BJ (cell line): ENCODE measurements at regions not wholly inside any gene's neighbourhood (a gene's known extent, or its start where the extent isn't known, plus 50 kb on each side); places are given as distances from the start of the nearest gene placed in this dataset.
"Not testable (repeated sequence)": the region's sequence is repeated elsewhere in the genome, so short reads cannot be mapped to it uniquely, and the experiment has no call there.

Experiments used
- CTCF ChIA-PET: fragments of 350-600 bp; formaldehyde crosslinking; extraction: SDS; loops from one replicate; lab custom pipeline; 2021; ENCODE audit warnings: antibody characterized with exemption, inconsistent platforms; lab: Yijun Ruan, JAX
- POLR2A ChIA-PET: fragments of 300-600 bp; sonication (Branson Sonifier 250); formaldehyde crosslinking; extraction: SDS; loops from one replicate; lab custom pipeline; 2021; ENCODE audit warnings: antibody characterized with exemption; lab: Charles Lee
- DNase-seq: peaks from one replicate; pipeline ENCODE4 v3.0.0-alpha.2; 2011; ENCODE audit warnings: low read depth
- H3K27me3 ChIP-seq: 2 replicates; pipeline ENCODE4 v1.6.0; 2011; ENCODE audit warnings: low read length; ENCODE audit not compliant: control insufficient read depth, insufficient read depth
- H3K36me3 ChIP-seq: 2 replicates; pipeline ENCODE4 v1.5.1; 2011; ENCODE audit warnings: low read length; ENCODE audit not compliant: control insufficient read depth, insufficient read depth
- H3K4me3 ChIP-seq: 2 replicates; pipeline ENCODE4 v1.5.1; 2011; ENCODE audit warnings: low read depth, mild to moderate bottlenecking, control low read depth, low read length
- CTCF ChIP-seq: IDR thresholded peaks from 2 replicates; pipeline ENCODE4 v1.5.1; 2011; ENCODE audit warnings: low read depth, mild to moderate bottlenecking, control low read depth, inconsistent platforms, low read length, moderate library complexity; ENCODE audit not compliant: insufficient read depth

GRCh38 chr15:69677403-69677802, 224.8 kb downstream of the RPLP1 start:
- CTCF ChIA-PET, result no interaction called here
- no peak for TF ChIP-seq CTCF
- POLR2A ChIA-PET, result no interaction called here
- DNase-seq, result no peak
- H3K27me3 ChIP-seq, result no peaks in the 10 kb centered on the region; the same call in 1 of the 2 replicates
- no peaks in the 10 kb centered on the region for H3K36me3 ChIP-seq
- no peak overlapping the region for H3K4me3 ChIP-seq

GRCh38 chr15:69679623-69680228, 227.1 kb downstream of the RPLP1 start:
- no peak for TF ChIP-seq CTCF
- no peaks in the 10 kb centered on the region for H3K27me3 ChIP-seq
- no peak overlapping the region for H3K4me3 ChIP-seq
- ChIA-PET POLR2A (no interaction called here), CTCF (no interaction called here)
- no peak for DNase-seq
- H3K36me3 ChIP-seq, result no peaks in the 10 kb centered on the region

DNA sequence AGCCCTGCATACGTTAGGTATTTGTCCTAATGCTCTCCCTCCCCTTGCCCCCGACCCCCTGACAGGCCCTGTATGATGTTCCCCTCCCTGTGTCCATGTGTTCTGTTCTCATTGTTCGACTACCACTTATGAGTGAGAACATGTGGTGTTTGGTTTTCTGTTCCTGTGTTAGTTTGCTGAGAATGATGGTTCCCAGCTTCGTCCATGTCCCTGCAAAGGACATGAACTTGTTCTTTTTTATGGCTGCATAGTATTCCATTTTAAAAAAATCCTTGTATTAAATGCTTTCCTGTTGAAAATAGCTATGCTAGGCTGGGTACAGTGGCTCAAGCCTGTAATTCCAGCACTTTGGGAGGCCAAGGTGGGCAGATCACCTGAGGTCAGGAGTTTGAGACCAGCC, 232.2 kb downstream of the RPLP1 start:
- CTCF ChIA-PET, H3K27me3 ChIP-seq, H3K4me3 ChIP-seq, H3K36me3 ChIP-seq, DNase-seq: not testable (repeated sequence)
- POLR2A ChIA-PET, result interaction anchor here (0.5 kb wide), 1 partner anchor 107 kb away, joined by 3 read pairs; no protein-coding TSS in a partner anchor

DNA sequence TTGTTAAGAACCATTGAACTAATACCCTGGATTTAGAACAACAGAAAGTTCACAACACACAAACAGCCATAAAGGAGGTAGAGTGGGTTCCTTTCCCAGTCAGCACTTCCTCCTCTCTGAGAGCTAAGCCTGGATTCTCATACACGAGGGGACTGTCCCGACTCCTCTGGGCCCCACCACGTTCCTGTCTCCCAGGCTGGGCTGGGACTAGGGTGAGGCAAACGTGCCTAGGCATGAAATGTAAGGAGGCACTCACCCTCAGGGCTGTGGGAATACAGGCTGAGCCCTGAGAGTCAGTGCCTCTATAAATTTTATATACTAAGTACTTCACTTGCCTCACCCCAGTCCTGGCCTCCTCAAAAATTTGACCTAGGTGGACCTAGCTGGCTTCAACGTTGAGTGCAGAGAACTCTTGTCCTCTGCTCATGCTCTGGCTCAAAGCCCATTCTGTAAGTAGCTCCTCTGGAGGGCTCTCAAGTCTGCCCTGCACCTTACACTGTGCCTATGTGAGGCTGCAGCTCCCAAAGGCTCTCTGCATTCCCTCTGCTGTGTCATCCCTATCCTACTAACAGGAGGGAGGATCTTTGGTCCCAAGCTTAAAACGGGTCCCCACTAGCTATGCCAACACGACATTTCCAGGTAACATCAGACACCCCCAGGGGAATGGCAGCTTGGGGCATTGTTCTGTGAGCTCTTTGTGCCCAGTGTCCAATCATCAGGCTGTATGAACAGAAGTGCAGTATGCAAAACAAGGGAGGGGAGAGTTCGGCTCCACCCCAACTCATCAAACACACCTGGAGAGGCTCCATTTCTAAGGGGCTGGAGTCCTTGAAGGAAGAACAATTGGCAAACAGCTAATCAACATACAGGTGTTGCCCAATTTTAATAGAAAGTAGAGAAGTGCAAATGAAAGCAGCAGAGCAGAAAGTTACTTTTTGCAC, 233.2 kb downstream of the RPLP1 start:
- Histone ChIP-seq H3K27me3 (no peaks in the 10 kb centered on the region), H3K36me3 (no peaks in the 10 kb centered on the region), H3K4me3 (no peak overlapping the region)
- TF ChIP-seq CTCF, result no peak
- ChIA-PET CTCF (interaction anchor here (0.5 kb wide), 1 partner anchor 70 kb away, joined by 3 read pairs; no protein-coding TSS in a partner anchor), POLR2A (no interaction called here)
- DNase-seq, result no peak

DNA sequence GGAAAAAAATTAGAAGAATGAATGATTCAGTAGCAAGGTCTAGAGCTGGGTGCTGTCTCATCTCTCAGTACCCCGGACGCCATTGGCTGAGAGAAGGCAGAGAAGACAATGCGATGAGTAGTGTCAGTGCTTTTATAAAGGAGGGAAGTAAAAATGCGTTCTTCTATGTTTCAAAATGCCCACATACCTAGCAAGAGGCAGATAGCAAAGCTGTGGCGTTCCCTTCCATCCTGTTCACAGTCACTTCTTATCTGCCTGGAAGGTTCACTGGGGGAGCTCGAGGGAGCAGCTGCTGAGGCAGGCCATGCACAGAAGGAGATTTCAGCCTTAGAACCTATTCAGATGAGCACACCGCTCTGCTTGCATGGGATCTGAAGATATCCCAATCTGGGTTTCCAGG, 234.0 kb downstream of the RPLP1 start:
- Histone ChIP-seq H3K4me3 (no peak overlapping the region), H3K36me3 (no peaks in the 10 kb centered on the region), H3K27me3 (no peaks in the 10 kb centered on the region)
- no peak for DNase-seq
- POLR2A ChIA-PET, result no interaction called here
- CTCF ChIA-PET, result no interaction called here
- TF ChIP-seq CTCF, result no peak
